A549 (cell line): ENCODE measurements at regions not wholly inside any gene's neighbourhood (a gene's known extent, or its start where the extent isn't known, plus 50 kb on each side); places are given as distances from the start of the nearest gene placed in this dataset.

ENCODE experiments used
- ESRRA ChIP-seq: fragments of 150-350 bp; IDR thresholded peaks from 2 replicates; pipeline ENCODE4 v1.6.1; 2014; ENCODE audit warnings: mild to moderate bottlenecking, low read length, borderline replicate concordance
- POLR2A ChIP-seq: IDR thresholded peaks from 2 replicates; pipeline ENCODE4 v1.6.1; 2012; ENCODE audit warnings: mild to moderate bottlenecking, low read length
- RARB ChIP-seq: fragments of 250-450 bp; sonication (Bioruptor Pico); IDR thresholded peaks from 2 replicates; pipeline ENCODE4 v1.8.0; 2021; ENCODE audit warnings: mild to moderate bottlenecking, moderate library complexity
- USF2 ChIP-seq: fragments of 450-650 bp; IDR thresholded peaks from 2 replicates; pipeline ENCODE4 v1.6.1; 2014; ENCODE audit warnings: antibody characterized with exemption
- TF ChIP-seq, protein P1 (sequence below): fragments of >200 bp; sonication (Bioruptor Twin); formaldehyde crosslinking; IDR thresholded peaks from 3 replicates; pipeline ENCODE4 v1.5.1; 2016

DNA sequence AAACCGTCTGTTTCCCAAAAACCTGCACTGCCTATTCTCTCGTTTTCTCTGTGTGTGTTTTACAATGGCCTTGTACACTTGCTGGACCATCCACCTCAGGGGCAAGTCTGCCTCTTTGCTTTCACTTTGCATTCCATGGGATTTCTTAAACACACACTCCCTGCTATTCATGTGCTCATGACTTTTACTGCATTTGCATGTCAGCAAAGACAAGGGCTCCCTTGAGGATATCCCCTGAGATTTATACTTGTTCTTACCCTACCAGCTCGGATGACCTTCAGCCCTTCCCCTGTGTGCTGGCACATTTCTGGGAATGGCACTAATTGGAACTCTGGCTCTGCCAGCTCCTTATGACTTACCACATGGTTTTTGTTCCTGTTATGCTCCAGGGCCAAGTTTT, 386.9 kb downstream of the AMY1C start:
- TF ChIP-seq POLR2A (no peak), USF2 (no peak), ESRRA (no peak), RARB (CRISPR knock-in tag) (no peak)
- TF ChIP-seq, protein P1, sequence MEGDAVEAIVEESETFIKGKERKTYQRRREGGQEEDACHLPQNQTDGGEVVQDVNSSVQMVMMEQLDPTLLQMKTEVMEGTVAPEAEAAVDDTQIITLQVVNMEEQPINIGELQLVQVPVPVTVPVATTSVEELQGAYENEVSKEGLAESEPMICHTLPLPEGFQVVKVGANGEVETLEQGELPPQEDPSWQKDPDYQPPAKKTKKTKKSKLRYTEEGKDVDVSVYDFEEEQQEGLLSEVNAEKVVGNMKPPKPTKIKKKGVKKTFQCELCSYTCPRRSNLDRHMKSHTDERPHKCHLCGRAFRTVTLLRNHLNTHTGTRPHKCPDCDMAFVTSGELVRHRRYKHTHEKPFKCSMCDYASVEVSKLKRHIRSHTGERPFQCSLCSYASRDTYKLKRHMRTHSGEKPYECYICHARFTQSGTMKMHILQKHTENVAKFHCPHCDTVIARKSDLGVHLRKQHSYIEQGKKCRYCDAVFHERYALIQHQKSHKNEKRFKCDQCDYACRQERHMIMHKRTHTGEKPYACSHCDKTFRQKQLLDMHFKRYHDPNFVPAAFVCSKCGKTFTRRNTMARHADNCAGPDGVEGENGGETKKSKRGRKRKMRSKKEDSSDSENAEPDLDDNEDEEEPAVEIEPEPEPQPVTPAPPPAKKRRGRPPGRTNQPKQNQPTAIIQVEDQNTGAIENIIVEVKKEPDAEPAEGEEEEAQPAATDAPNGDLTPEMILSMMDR = no peak
